Cardiac muscle cell (in vitro differentiated cells and primary cell): ENCODE measurements at regions not wholly inside any gene's neighbourhood (a gene's known extent, or its start where the extent isn't known, plus 50 kb on each side); places are given as distances from the start of the nearest gene placed in this dataset.

Experiments
- DNase-seq, 2 donors: peaks; one replicate each; pipeline versions ENCODE4 v3.0.0 to v3.0.0-alpha.2; 2010 to 2017; ENCODE audit warnings: low read depth in 1 of 2, low spot score in 1 of 2
- H3K27ac ChIP-seq: fragments of 200-600 bp; sonication (generic); 2 replicates; pipeline ENCODE4 v1.5.1; 2016
- H3K27me3 ChIP-seq: fragments of 200-600 bp; sonication (generic); 2 replicates; pipeline ENCODE4 v1.6.0; 2016; ENCODE audit warnings: control low read depth
- H3K36me3 ChIP-seq: fragments of 200-600 bp; sonication (generic); 2 replicates; pipeline ENCODE4 v1.5.1; 2016; ENCODE audit warnings: control low read depth
- H3K4me1 ChIP-seq: fragments of 200-600 bp; sonication (generic); 2 replicates; pipeline ENCODE4 v1.8.1; 2017; ENCODE audit warnings: low read depth, mild to moderate bottlenecking, mixed run types
- H3K4me3 ChIP-seq: fragments of 200-600 bp; sonication (generic); 2 replicates; pipeline ENCODE4 v1.5.1; 2016; ENCODE audit warnings: mild to moderate bottlenecking
- H3K9me3 ChIP-seq: fragments of 200-600 bp; sonication (generic); 2 replicates; pipeline ENCODE4 v1.5.1; 2017; ENCODE audit warnings: low read depth, mild to moderate bottlenecking, control low read depth
- CTCF ChIP-seq: IDR thresholded peaks from 2 replicates; pipeline ENCODE4 v1.5.1; 2012; ENCODE audit warnings: low read depth, mild to moderate bottlenecking, low read length

GRCh38 chr17:77317091-77317750 lies 176.5 kb downstream of the SEC14L1 start:
- no peaks in the 10 kb centered on the region for H3K9me3 ChIP-seq
- H3K4me3 ChIP-seq, result no peak overlapping the region
- H3K4me1 ChIP-seq, result peaks cover 27% of the 10 kb centered on the region
- H3K27me3 ChIP-seq, result no peaks in the 10 kb centered on the region
- DNase-seq, result no peak
- H3K27ac ChIP-seq, result no peak overlapping the region
- TF ChIP-seq CTCF, result no peak
- no peaks in the 10 kb centered on the region for H3K36me3 ChIP-seq

GRCh38 chr17:77318021-77318420 lies 177.3 kb downstream of the SEC14L1 start:
- Histone ChIP-seq H3K27ac (no peak overlapping the region), H3K36me3 (no peaks in the 10 kb centered on the region), H3K4me3 (no peak overlapping the region), H3K9me3 (no peaks in the 10 kb centered on the region), H3K4me1 (peaks cover 33% of the 10 kb centered on the region), H3K27me3 (no peaks in the 10 kb centered on the region)
- no peak for DNase-seq
- TF ChIP-seq CTCF, result no peak

GRCh38 chr17:77318491-77319210 lies 177.9 kb downstream of the SEC14L1 start:
- no peaks in the 10 kb centered on the region for H3K36me3 ChIP-seq
- H3K27me3 ChIP-seq, result no peaks in the 10 kb centered on the region
- no peak overlapping the region for H3K4me3 ChIP-seq
- H3K4me1 ChIP-seq, result peaks cover 33% of the 10 kb centered on the region
- no peak overlapping the region for H3K27ac ChIP-seq
- no peaks in the 10 kb centered on the region for H3K9me3 ChIP-seq
- DNase-seq, result peak in 1 of 2 donors; percentile 73
- no peak for TF ChIP-seq CTCF

GRCh38 chr17:77319211-77320043 lies 178.7 kb downstream of the SEC14L1 start:
- H3K4me1 ChIP-seq, result peaks cover 35% of the 10 kb centered on the region
- no peaks in the 10 kb centered on the region for H3K27me3 ChIP-seq
- H3K9me3 ChIP-seq, result no peaks in the 10 kb centered on the region
- no peak overlapping the region for H3K27ac ChIP-seq
- no peak for TF ChIP-seq CTCF
- H3K36me3 ChIP-seq, result no peaks in the 10 kb centered on the region
- no peak overlapping the region for H3K4me3 ChIP-seq
- peak in 1 of 2 donors; percentile 82 for DNase-seq

- H3K27ac ChIP-seq, result no peak overlapping the region
These were observed 179.3 kb downstream of the SEC14L1 start for GRCh38 chr17:77320044-77320440.

More at GRCh38 chr17:77320044-77320440, 179.3 kb downstream of the SEC14L1 start:
- no peaks in the 10 kb centered on the region for H3K27me3 ChIP-seq
- no peaks in the 10 kb centered on the region for H3K9me3 ChIP-seq
- DNase-seq, result peak in 1 of 2 donors; percentile 89
- peaks cover 35% of the 10 kb centered on the region for H3K4me1 ChIP-seq
- no peak for TF ChIP-seq CTCF
- H3K4me3 ChIP-seq, result no peak overlapping the region
- H3K36me3 ChIP-seq, result no peaks in the 10 kb centered on the region
